ENCODE measurements at regions not wholly inside any gene's neighbourhood (a gene's known extent, or its start where the extent isn't known, plus 50 kb on each side); places are given as distances from the start of the nearest gene placed in this dataset.
"Not testable (repeated sequence)": the region's sequence is repeated elsewhere in the genome, so short reads cannot be mapped to it uniquely, and the experiment has no call there.

DNA sequence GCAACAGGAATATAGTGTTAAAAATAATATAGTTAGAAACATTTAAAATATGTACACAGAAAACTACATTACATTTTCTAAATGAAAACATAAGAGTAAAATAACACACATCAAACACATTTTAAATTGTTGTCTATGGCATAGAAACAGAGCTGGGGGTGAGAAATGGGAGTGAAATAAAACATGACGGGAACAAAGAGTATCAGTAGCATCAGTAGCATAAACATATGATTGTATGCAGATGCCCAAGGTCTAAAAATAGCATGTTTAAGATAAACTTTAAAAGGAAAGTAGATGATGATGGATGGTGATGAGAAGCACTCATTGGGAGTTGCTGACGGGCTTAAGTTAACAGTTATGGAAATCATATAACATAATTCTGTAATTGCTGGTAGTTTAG lies 1221.7 kb upstream of the SPRY2 start:
- DNase-seq (ENCODE audit: low read depth) = no peak

DNA sequence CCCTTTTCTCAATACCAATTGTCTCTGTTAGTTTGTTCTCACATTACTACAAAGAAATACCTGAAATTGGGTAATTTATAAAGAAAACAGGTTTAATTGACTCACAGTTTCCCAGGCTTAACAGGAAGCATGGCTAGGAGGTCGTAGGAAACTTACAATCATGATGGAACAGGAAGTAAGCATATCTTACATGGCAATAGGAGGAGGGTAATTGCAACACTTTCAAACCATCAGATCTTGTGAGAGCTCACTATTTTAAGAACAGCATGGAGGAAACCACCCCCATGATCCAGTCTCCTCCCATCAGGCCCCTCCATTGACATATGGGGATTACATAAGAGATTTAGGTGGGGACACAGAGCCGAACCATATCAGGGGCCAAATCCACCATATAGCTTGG lies 1210.1 kb upstream of the SPRY2 start:
- DNase-seq (ENCODE audit: low read depth) = no peak

DNA sequence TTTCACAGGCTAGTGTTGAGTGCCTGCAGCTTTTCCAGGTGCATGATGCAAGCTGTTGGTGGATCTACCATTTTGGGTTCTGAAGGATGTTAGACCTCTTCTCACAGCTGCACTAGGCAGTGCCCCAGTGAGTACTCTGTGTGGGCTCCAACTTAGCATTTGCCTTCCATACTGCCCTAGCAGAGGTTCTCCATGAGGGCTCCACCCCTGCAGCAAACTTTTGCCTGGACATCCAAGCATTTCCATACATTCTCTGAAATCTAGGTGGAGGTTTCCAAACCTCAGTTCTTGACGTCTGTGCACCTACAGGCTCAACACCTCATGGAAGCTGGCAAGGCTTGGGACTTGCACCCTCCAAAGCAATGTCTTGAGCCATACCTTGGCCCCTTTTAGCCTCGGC lies 1205.4 kb upstream of the SPRY2 start:
- DNase-seq (ENCODE audit: low read depth) = not testable (repeated sequence)

DNA sequence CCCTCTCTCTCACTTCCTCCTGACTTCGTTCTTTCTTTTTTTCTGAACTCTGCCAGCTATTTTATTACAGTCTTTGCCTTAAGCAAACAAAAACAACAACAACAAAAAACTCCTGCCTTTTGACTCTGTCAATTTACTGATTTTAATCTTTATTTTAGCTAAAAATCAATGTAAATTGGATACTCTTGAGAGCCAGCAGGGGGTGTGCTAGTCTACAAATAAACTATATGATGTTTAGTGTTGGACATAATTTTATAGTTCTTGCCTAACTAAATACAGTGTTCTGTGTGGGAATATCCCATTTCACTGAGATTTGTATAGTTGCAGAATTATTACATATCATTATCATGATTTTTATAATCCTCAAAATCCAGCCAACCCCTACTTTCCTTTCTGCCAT lies 1199.9 kb upstream of the SPRY2 start:
- DNase-seq (ENCODE audit: low read depth) = no peak

DNA sequence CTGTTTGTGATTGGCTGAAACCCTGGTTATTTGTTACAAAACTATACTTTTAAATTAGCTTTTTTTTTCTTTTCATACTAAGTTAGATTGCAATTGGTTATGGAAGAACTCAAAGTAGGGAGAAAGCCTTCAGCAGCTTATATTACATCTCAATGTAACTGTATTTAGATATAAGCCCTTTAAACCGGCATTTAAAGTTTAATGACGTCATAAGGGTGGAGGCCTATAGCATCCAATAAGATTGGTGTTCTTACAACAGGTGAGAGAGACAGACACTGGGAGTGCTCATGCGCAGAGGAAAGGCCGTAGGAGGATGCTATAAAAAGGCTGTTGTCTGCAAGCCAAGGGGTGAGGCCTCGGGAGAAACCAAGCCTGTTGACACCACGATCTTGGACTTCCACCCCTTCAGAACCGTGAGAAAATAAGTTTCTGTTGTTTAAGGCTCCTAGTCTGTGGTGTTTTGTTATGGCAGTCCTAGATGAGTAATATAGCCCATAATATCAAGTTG lies 1198.8 kb upstream of the SPRY2 start:
- DNase-seq (ENCODE audit: low read depth) = no peak

DNA sequence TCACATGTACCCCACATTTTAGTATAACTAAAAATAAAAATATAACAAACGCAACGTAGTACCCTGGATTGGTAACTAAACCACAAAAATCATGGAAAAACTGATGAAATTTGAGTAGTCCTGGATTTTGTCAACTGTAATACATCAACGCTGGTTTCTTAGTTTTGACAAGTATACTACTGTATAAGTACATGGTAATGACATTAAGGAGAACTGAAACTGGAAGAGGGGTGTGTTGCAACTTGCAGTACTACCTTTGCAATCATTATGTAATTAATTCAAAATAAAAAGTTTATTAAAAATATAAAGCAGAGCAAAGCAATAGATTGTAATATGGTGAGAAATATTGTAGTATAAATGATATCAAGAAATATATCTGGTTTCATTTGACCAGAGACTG lies 1158.0 kb upstream of the SPRY2 start:
- no peak for DNase-seq (ENCODE audit: low read depth)

DNA sequence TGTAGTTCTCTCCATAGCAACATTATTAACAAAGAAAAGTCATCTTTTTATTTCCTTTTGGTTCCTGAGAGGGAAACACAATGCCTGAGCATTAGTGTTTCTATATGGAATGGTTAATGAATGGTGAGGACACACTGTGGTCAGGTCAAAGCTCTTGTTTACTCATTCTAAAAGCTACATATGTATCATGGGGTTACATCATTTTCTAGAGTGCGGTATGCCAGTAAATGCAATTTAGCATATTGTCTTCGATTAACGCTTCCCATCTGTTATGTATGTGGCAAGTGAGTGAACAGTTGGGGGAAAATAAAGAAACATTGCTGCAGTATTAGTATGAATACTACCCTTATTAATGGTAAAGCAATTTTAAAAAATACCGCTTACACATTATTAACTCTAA lies 1152.2 kb upstream of the SPRY2 start:
- no peak for DNase-seq (ENCODE audit: low read depth)

DNA sequence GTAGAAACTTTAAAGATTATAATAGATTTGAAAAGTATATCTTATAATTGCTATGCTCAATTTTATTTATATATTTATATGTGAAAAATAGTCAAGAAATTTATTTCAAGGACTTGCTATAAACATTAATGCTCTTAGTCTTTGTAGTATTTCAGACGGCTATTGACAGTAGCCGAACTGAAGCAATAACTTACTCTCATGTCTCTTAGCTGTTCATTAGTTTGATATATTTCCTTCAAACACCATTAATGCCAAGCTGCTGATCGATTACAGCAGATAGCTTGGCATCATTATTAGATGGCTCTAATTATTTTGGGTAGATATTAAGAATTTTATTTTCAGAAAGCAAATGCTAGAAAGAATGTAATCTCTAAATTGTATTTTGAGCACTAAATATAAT lies 1151.5 kb upstream of the SPRY2 start:
- no peak for DNase-seq (ENCODE audit: low read depth)

DNA sequence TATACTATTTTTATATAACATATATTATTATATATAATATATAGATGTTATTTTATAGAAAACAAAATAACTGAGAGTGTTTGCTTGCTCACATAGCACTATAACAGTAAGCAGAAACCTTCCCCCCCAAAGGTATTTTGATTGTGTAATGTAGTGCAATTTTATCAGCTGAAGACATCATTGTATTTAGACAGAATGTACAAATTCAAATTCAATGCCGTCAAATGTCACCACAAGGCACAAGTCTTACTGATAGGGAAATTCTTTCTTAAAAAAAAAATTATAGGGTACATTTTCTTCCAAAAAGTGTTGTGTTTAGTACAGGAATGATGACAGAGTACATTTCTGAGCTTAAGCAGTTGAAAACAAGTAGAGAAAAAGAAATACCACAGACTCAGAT lies 1147.1 kb upstream of the SPRY2 start:
- no peak for DNase-seq (ENCODE audit: low read depth)

DNA sequence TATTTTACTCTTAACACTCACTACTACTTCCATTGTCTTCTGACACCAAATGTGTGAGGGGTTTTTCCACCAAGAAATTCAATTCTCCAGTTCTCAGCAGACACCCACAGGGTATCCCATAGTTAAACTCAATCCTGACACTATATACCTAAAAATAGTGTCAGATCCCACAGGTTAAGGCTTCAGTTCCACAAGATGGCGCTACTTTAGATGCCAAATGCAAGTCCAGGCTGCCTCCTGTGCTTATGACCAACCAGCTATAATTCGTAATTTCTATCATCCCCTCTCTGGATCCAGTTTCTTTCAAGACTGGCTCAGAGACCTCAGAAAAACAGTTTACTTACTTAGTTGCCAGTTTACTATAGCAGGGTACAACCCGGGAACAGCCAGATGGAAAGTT lies 1146.2 kb upstream of the SPRY2 start:
- peak; percentile 1 for DNase-seq (ENCODE audit: low read depth)

DNA sequence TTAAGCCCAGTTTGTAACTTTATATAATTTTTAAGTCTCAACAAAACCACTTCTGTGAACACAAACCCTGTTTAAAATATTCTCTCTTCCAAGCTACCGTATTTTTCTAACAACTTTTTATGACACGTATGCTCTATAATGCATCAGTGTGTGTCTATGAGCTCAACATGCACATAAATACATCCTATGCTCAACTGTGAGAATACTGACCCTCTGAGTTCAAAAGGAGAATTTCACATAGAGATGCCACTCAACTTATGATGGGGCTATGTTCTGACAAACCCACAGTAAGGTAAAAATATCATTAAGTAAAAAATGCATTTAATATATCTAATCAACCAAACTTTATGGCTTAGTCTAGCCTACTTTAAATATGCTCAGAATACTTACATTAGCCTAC lies 1139.7 kb upstream of the SPRY2 start:
- DNase-seq (ENCODE audit: low read depth) = no peak

DNA sequence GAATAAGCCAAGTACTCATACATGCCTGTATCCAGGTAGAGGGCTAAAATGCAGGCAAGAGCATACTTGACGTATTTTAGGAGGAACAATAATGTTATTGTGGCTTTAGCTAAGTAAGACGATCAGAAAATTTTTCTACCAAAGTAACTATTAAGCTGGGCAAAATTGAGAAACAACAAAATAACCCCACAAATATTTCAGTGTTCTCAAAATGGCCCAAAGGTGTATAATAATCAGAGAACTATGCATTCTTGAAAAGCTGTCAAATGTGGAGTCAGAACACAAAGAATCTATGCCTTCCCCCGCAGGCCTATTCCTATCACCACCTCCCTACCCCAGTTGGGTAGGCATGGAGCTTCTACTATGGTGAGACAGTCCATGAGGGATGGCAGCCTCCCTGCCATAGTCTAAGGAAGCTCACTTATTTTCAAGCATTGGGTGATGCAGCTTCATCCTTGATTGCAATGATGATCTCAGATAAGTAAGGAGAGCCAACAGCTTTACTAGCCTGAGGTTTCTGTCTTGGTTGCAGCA lies 1132.5 kb upstream of the SPRY2 start:
- DNase-seq (ENCODE audit: low read depth) = no peak

DNA sequence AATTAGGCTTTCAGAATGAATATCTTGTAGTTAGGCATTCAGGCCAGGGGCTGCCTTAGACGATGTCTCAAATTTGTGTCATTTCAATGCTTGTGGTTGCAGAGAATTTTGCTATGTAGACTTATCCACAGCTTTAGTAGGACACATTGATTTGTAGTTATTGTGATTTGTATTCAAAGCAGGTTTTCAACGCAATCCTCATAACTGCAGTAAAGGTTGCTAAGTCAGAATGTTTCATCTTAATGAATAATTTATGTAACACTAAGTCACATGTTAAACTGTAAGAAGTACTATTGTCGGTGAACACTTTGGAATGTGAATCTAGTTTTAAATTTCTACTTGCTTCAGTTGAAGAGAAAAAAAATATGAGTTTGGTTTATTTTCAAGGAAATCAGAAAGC lies 1117.2 kb upstream of the SPRY2 start:
- no peak for DNase-seq (ENCODE audit: low read depth)

DNA sequence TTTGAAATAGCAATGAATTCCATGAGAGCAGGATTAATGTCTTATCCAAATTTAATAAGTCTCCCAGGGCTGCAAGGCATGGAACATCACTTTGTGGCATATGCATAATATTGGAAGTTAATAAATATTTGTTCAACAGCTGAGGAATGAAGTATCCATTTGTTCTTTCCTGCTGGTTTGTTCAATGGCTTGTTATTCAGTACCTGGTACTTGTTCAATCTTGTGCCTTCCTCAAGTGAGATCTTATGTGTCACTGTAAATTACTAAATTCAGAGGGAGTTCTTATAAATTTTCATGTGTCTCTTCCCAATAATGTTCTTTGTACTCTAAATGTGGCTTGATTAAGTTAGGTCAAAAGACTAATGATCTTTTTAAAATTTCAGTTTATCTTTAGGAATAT lies 1105.5 kb upstream of the SPRY2 start:
- DNase-seq (ENCODE audit: low read depth) = no peak

DNA sequence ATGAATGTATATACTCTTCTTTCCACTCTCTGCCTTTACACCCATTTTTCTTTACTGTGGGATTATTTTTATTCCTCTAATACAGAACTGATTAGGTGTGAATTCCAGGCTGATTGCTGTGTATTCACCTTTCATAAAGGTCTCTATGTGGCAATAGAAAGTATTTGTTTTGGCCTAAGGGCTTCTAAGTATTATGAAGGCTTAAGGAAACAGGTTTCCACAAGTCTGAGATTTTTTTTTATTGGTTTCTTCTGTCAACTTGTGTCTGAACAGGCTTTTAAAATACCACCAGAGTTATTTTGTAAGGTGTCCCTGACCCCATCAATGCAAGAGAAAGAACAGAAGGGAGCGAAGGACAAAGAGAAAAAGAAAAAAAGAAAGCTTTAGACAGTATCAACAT lies 1102.0 kb upstream of the SPRY2 start:
- DNase-seq (ENCODE audit: low read depth) = no peak

DNA sequence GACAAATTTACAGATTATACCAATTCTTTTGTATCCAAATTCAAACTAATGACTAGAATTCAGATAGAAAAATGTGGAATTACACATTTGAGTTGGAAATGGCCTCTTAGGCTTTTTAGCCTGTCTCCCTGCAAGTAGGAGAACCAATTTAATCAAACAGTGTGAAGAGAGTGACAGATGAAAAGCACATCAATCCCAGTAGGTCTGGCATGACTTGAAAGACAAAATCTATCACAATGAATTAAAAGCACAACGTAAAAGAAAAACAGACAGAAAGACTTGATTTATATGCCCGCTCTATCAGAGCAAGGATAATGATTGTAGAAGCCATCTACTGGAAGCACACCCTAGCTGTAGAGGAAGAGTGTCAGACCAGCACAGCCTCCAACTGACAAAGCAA lies 1084.4 kb upstream of the SPRY2 start:
- no peak for DNase-seq (ENCODE audit: low read depth)

DNA sequence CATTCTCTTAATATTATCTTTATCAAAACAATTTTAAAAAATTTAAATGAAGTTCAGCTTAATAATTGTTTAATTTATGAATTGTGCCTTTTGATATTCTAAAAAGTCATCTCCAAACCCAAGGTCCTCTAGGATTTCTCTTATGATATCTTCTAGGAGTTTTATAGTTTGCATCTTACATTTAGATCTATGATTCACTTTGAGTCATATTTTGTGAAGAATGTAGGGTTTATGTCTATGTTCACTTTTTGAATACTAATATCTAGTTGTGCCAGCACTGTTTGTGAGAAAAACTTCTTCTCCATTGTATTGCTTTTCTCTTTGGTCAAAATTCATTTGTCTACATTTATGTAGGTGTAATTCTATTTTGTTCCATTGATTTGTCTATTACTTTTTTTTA lies 1068.4 kb upstream of the SPRY2 start:
- DNase-seq (ENCODE audit: low read depth) = no peak

DNA sequence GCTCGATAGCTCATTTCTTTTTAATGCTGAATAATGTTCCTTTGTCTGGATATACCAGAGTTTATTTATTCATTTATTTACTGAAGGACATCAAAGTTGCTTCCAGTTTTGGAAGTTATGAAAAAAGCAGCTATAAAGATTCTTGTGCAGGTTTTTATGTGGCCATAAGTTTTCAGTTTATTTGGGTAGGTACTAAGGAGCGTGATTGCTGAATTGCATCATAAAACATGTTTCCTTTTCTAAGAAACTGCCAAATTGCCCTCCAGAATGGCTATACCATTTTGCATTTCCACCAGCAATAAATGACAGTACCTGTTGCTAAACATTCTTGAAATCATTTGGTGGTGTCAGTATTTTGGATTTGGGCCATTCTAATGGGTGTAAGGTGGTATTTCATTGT lies 1067.7 kb upstream of the SPRY2 start:
- no peak for DNase-seq (ENCODE audit: low read depth)

DNA sequence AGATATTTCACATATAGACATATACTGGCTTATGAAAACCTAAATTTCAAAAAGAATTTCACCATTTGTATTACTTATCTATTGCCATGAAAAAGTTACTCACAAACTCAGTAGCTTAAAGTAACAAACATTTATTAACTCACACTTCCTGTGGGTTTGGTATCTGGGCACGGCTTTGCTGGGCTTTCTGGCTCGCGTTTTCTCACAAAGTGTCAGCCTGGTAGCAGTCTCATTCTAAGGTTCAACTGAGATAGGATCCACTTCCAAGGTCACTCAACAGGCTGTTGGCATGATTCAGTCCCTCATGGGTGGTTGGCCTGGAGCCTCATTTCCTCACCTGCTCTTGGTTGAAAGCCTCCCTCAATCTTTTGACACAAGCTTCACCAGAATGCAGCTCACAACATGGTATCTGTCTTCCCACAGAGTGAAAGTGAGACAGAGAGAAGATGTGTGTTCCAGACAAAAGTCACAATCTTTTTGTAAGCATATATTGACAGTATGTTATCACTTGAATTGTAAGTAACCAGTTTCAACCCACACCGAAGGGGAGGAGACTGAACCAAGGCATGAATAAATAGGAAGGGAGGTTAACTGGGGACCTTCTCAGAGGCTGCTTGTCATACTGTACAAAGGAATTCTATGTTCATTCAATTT lies 1065.8 kb upstream of the SPRY2 start:
- DNase-seq (ENCODE audit: low read depth) = no peak

DNA sequence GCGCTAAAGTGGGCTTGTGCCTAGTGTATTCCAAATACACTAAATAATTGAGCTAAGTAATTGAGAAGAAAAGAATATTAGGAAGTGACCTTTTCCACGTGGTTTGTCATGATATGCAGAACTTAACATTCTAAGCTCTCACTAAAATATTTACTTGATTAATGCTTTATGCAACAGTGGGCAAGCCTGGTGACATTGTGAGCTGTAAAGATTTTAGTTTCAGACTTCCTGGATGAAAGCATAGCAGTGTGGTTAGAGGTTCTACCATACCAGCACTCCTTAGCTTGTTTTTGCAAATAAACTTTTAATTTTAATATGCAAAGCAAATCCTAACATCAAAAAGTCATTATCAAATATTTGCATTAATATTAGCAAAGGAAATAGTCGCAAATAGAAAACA lies 1065.1 kb upstream of the SPRY2 start:
- no peak for DNase-seq (ENCODE audit: low read depth)

DNA sequence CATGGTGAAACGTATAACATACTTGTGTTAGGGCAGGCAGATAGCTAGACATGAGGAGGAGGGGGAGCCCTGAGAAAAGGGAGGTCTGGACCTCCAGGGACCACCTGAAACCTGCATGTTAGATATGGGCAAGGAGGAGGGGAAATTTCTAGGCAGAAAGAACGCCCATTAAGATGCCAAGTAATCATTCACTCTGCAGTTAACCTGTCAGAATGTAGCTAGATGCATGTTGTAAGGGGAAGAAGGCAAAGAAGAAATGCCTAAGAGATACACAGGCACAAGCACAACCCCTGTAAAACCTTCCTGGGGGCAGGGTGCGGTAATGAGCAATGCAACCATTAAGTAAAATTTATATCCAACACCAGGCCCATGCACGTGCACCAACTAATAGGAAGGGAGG lies 1055.3 kb upstream of the SPRY2 start:
- no peak for DNase-seq (ENCODE audit: low read depth)

DNA sequence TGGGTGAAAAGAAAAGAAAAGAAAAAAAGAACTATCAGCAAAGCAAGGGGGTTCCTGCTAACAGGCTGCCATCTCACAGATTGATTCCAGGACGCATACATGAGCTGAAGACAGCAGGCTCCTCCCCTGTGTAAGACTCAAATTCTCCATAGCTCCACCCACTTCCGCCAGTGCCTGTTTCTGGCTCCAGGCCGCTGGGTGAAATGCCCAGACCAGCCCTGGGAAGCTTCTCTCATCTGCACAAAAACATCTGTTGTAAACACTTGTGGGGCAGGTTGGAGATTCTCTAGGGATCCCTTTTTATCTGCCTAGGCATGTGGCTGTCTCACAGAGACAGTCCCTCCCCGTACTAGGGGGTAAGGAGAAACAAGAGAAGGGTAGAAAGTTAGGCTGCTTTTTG lies 1054.4 kb upstream of the SPRY2 start:
- DNase-seq (ENCODE audit: low read depth) = no peak

DNA sequence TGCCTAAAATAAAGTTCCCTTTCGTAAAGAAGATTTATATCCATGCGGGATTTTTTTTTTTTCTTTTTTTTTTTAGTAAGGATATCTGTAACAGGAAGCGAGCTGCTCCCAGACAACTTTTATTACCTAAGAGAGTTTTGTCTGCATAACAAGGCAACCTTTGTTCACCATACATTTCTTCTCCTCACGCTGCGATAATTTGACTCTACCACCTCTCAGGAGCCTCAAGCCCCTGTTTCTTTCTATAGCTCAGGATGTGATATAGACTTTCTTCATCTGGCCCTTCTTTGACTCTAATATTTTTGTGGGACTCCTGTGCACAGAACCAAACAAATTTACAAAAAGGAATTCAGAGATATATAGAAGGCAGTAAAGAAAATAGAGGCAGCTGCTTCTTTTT lies 1053.7 kb upstream of the SPRY2 start:
- DNase-seq (ENCODE audit: low read depth) = no peak

DNA sequence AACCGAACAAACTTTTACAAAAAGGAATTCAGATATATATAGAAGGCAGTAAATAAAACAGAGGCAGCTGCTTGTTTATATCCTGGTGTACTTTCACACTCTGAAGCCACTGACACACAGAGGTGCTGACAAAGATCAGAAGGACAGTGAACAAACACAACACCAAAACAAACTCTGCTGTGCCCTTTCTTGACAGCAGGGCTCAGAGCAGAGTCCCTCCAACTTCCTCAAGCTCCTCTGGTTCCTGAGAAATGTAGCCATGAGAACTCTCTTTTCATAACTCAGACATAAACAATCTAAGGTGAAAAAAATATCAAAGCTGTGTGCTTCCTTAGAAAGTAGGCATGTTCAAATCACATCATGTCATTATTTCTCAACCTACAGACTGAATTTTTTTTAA lies 1052.8 kb upstream of the SPRY2 start:
- DNase-seq (ENCODE audit: low read depth) = no peak
